Liver (tissue), 8 donors: ENCODE measurements at regions not wholly inside any gene's neighbourhood (a gene's known extent, or its start where the extent isn't known, plus 50 kb on each side); places are given as distances from the start of the nearest gene placed in this dataset.

Source experiments
- DNase-seq: peaks from one replicate; pipeline ENCODE4 v3.0.0-alpha.2; 2017; ENCODE audit warnings: low spot score
- H3K27ac ChIP-seq, 2 donors: one replicate each; pipeline ENCODE4 v1.7.0; 2013; ENCODE audit warnings: inconsistent platforms in 2 of 2, low read length in 2 of 2, control low read depth in 1 of 2, low read depth in 1 of 2, mild to moderate bottlenecking in 1 of 2
- H3K27me3 ChIP-seq, 4 donors: one replicate each; pipeline versions ENCODE4 v1.6.1 to v1.7.0; 2013; ENCODE audit warnings: low read length in 3 of 4, inconsistent platforms in 1 of 4, mild to moderate bottlenecking in 1 of 4, moderate library complexity in 1 of 4; ENCODE audit not compliant: control insufficient read depth in 4 of 4, insufficient read depth in 4 of 4
- H3K36me3 ChIP-seq, 4 donors: one replicate each; pipeline versions ENCODE4 v1.6.1 to v1.7.0; 2013; ENCODE audit warnings: low read length in 3 of 4, mild to moderate bottlenecking in 3 of 4, low read depth in 1 of 4, moderate library complexity in 1 of 4; ENCODE audit not compliant: control insufficient read depth in 4 of 4, insufficient read depth in 3 of 4
- H3K4me1 ChIP-seq, 4 donors: one replicate each; pipeline versions ENCODE4 v1.6.1 to v1.7.0; 2013; ENCODE audit warnings: low read length in 3 of 4, mild to moderate bottlenecking in 3 of 4, moderate library complexity in 1 of 4; ENCODE audit not compliant: control insufficient read depth in 4 of 4, insufficient read depth in 4 of 4
- H3K4me3 ChIP-seq, 3 donors: one replicate each; pipeline versions ENCODE4 v1.6.1 to v1.7.0; 2013; ENCODE audit warnings: low read length in 3 of 3, control low read depth in 1 of 3, low read depth in 1 of 3, mild to moderate bottlenecking in 1 of 3
- H3K9ac ChIP-seq, 2 donors: one replicate each; pipeline ENCODE4 v1.7.0; 2013; ENCODE audit warnings: low read length in 2 of 2, mild to moderate bottlenecking in 2 of 2, moderate library complexity in 2 of 2, control low read depth in 1 of 2, low read depth in 1 of 2
- H3K9me3 ChIP-seq, 4 donors: one replicate each; pipeline versions ENCODE4 v1.6.1 to v1.7.0; 2013; ENCODE audit warnings: low read length in 3 of 4; ENCODE audit not compliant: control insufficient read depth in 4 of 4
- EGR1 ChIP-seq, 2 donors: IDR thresholded peaks; 2 replicates each; pipeline ENCODE4 v1.6.1; 2016 to 2018; ENCODE audit warnings: antibody characterized with exemption in 2 of 2, low read depth in 2 of 2
- FOXA1 ChIP-seq: IDR thresholded peaks from 2 replicates; pipeline ENCODE4 v1.6.1; 2016; ENCODE audit warnings: antibody characterized with exemption
- FOXA2 ChIP-seq: IDR thresholded peaks from 2 replicates; pipeline ENCODE4 v1.6.1; 2016; ENCODE audit warnings: antibody characterized with exemption
- GABPA ChIP-seq, 2 donors: IDR thresholded peaks in 1 of 2; conservative IDR thresholded peaks in 1 of 2; 2 replicates each; pipeline ENCODE4 v1.6.1; 2016; ENCODE audit warnings: antibody characterized with exemption in 2 of 2, mild to moderate bottlenecking in 1 of 2, moderate library complexity in 1 of 2
- HNF4A ChIP-seq, 2 donors: conservative IDR thresholded peaks; 2 replicates each; pipeline ENCODE4 v1.6.1; 2016; ENCODE audit warnings: antibody characterized with exemption in 2 of 2, mild to moderate bottlenecking in 2 of 2
- HNF4G ChIP-seq: IDR thresholded peaks from 2 replicates; pipeline ENCODE4 v1.6.1; 2016; ENCODE audit warnings: antibody characterized with exemption
- JUND ChIP-seq, 2 donors: IDR thresholded peaks; 2 replicates each; pipeline ENCODE4 v1.6.1; 2016; ENCODE audit warnings: antibody characterized with exemption in 2 of 2
- NR2F2 ChIP-seq: IDR thresholded peaks from 2 replicates; pipeline ENCODE4 v1.6.1; 2016; ENCODE audit warnings: antibody characterized with exemption
- RAD21 ChIP-seq, 2 donors: IDR thresholded peaks; 2 replicates each; pipeline ENCODE4 v1.6.1; 2016; ENCODE audit warnings: antibody characterized with exemption in 2 of 2, mild to moderate bottlenecking in 2 of 2
- RXRA ChIP-seq, 2 donors: IDR thresholded peaks; 2 replicates each; pipeline ENCODE4 v1.6.1; 2017 to 2018; ENCODE audit warnings: antibody characterized with exemption in 2 of 2, mild to moderate bottlenecking in 1 of 2
- SP1 ChIP-seq: IDR thresholded peaks from 2 replicates; pipeline ENCODE4 v1.6.1; 2018; ENCODE audit warnings: antibody characterized with exemption, mild to moderate bottlenecking
- TAF1 ChIP-seq: conservative IDR thresholded peaks from 2 replicates; pipeline ENCODE4 v1.6.1; 2016; ENCODE audit warnings: antibody characterized with exemption, mild to moderate bottlenecking
- YY1 ChIP-seq: IDR thresholded peaks from 2 replicates; pipeline ENCODE4 v1.6.1; 2016; ENCODE audit warnings: antibody characterized with exemption, mild to moderate bottlenecking
- WGBS: extraction: QIAGEN DNeasy Blood & Tissue Kit; methylation state at CpG from one replicate; pipeline ENCODE4 v1.1.7; 2013; 5-methylcytosine and 5-hydroxymethylcytosine counted together
- TF ChIP-seq, protein P1 (sequence below): IDR thresholded peaks from 2 replicates; pipeline ENCODE4 v1.6.1; 2016; ENCODE audit warnings: antibody characterized with exemption, mild to moderate bottlenecking
- TF ChIP-seq, protein P2 (sequence below): IDR thresholded peaks from 2 replicates; pipeline ENCODE4 v1.6.1; 2016; ENCODE audit warnings: antibody characterized with exemption
- TF ChIP-seq, protein P3 (sequence below): IDR thresholded peaks from 2 replicates; pipeline ENCODE4 v1.6.1; 2016; ENCODE audit warnings: antibody characterized with exemption
- TF ChIP-seq, protein P4 (sequence below): fragments of 150-350 bp; IDR thresholded peaks from 2 replicates; pipeline ENCODE4 v1.5.1; 2017; ENCODE audit warnings: improper control_type of control experiment, low read depth, low read length; ENCODE audit not compliant: missing input control
- donor health status: healthy.
- donor health status: healthy.
- donor health status: healthy.
- donor health status: healthy.
- donor health status: healthy.

DNA sequence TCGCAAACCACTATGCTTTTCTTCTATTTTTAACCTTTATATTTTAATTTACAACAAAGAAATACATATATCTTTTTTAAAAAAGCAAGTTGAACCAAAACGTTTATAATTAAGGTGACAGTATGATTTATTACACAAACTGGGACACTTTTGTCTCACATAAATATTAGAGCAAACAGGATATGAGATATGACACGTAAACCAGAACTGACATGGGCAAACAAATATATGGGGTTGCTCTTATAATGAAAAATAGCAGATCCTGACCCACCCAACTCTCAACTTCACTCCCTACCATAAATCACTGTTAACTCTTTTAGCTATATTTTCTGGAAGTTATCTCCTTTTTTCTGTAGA, 177.0 kb upstream of the EDNRA start:
- Histone ChIP-seq H3K9me3 (no peaks in the 10 kb centered on the region), H3K36me3 (no peaks in the 10 kb centered on the region), H3K9ac (no peak overlapping the region), H3K27me3 (peaks cover 0 to 3% (median 0%) of the 10 kb centered on the region in 4 donors), H3K4me1 (no peaks in the 10 kb centered on the region), H3K4me3 (no peak overlapping the region), H3K27ac (no peak overlapping the region)
- TF ChIP-seq HNF4G: no peak
- no peak for TF ChIP-seq JUND (IDR thresholded peaks at IDR 0.05)
- no peak for TF ChIP-seq GABPA (IDR thresholded peaks at IDR 0.05 in 1 of 2, conservative IDR thresholded peaks at IDR 0.05 in 1 of 2)
- TF ChIP-seq, protein P1, sequence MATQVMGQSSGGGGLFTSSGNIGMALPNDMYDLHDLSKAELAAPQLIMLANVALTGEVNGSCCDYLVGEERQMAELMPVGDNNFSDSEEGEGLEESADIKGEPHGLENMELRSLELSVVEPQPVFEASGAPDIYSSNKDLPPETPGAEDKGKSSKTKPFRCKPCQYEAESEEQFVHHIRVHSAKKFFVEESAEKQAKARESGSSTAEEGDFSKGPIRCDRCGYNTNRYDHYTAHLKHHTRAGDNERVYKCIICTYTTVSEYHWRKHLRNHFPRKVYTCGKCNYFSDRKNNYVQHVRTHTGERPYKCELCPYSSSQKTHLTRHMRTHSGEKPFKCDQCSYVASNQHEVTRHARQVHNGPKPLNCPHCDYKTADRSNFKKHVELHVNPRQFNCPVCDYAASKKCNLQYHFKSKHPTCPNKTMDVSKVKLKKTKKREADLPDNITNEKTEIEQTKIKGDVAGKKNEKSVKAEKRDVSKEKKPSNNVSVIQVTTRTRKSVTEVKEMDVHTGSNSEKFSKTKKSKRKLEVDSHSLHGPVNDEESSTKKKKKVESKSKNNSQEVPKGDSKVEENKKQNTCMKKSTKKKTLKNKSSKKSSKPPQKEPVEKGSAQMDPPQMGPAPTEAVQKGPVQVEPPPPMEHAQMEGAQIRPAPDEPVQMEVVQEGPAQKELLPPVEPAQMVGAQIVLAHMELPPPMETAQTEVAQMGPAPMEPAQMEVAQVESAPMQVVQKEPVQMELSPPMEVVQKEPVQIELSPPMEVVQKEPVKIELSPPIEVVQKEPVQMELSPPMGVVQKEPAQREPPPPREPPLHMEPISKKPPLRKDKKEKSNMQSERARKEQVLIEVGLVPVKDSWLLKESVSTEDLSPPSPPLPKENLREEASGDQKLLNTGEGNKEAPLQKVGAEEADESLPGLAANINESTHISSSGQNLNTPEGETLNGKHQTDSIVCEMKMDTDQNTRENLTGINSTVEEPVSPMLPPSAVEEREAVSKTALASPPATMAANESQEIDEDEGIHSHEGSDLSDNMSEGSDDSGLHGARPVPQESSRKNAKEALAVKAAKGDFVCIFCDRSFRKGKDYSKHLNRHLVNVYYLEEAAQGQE: no peak
- TF ChIP-seq EGR1 (IDR thresholded peaks at IDR 0.05; ENCODE audit: low read depth in 2 of 2): no peak
- TF ChIP-seq RAD21 (IDR thresholded peaks at IDR 0.05): no peak
- TF ChIP-seq HNF4A (conservative IDR thresholded peaks at IDR 0.05): no peak
- TF ChIP-seq, protein P2, sequence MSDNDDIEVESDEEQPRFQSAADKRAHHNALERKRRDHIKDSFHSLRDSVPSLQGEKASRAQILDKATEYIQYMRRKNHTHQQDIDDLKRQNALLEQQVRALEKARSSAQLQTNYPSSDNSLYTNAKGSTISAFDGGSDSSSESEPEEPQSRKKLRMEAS: no peak
- no peak for TF ChIP-seq RXRA (IDR thresholded peaks at IDR 0.05)
- TF ChIP-seq, protein P3, sequence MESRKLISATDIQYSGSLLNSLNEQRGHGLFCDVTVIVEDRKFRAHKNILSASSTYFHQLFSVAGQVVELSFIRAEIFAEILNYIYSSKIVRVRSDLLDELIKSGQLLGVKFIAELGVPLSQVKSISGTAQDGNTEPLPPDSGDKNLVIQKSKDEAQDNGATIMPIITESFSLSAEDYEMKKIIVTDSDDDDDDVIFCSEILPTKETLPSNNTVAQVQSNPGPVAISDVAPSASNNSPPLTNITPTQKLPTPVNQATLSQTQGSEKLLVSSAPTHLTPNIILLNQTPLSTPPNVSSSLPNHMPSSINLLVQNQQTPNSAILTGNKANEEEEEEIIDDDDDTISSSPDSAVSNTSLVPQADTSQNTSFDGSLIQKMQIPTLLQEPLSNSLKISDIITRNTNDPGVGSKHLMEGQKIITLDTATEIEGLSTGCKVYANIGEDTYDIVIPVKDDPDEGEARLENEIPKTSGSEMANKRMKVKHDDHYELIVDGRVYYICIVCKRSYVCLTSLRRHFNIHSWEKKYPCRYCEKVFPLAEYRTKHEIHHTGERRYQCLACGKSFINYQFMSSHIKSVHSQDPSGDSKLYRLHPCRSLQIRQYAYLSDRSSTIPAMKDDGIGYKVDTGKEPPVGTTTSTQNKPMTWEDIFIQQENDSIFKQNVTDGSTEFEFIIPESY: no peak
- no peak for TF ChIP-seq SP1
- TF ChIP-seq, protein P4, sequence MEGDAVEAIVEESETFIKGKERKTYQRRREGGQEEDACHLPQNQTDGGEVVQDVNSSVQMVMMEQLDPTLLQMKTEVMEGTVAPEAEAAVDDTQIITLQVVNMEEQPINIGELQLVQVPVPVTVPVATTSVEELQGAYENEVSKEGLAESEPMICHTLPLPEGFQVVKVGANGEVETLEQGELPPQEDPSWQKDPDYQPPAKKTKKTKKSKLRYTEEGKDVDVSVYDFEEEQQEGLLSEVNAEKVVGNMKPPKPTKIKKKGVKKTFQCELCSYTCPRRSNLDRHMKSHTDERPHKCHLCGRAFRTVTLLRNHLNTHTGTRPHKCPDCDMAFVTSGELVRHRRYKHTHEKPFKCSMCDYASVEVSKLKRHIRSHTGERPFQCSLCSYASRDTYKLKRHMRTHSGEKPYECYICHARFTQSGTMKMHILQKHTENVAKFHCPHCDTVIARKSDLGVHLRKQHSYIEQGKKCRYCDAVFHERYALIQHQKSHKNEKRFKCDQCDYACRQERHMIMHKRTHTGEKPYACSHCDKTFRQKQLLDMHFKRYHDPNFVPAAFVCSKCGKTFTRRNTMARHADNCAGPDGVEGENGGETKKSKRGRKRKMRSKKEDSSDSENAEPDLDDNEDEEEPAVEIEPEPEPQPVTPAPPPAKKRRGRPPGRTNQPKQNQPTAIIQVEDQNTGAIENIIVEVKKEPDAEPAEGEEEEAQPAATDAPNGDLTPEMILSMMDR: no peak
- TF ChIP-seq NR2F2: no peak
- no peak for TF ChIP-seq TAF1
- DNase-seq: no peak
- WGBS: 43% methylated on average over 3 of the region's 3 CpGs

DNA sequence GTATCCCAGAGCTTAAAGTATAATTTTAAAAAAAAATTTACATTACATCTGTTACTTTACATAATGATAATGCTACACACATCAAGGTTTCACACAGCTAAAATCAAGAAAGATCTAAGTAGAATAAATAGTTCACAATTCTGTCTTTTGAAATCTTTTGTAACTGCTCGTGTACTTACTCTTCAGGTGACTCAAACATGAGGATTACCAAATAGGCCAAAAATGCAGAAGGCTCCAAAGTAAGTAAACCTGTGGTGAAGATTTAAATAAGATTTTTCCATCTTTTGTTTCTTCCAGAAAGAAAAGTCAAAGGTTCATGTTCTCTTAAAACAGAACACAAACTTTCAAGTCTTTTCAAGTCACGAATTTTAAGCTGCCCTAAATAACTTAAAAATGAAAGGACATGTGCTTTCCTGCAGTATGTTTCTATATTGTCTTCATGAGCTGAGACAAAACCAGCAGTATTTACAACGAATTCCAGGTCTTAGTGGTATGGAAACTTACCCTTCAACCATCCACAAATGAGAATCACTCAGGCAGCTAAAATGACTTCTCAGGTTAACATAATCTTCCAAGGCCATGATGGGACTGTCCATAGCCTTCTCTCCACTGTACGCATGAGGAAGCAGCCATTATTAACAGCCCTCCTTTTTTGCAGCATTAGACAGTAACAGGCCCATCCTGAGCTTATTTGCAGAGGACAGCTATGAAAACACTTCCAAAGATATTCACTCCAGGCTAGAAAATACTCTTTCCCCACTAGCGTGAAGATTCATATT, 172.8 kb upstream of the EDNRA start:
- Histone ChIP-seq H3K9ac (no peak overlapping the region), H3K4me3 (no peak overlapping the region), H3K9me3 (no peaks in the 10 kb centered on the region), H3K4me1 (no peaks in the 10 kb centered on the region), H3K27me3 (peaks cover 0 to 3% (median 0%) of the 10 kb centered on the region in 4 donors), H3K36me3 (no peaks in the 10 kb centered on the region), H3K27ac (no peak overlapping the region)
- TF ChIP-seq FOXA1 (no peak), HNF4G (no peak), GABPA (IDR thresholded peaks at IDR 0.05 in 1 of 2, conservative IDR thresholded peaks at IDR 0.05 in 1 of 2) (no peak), FOXA2 (no peak), YY1 (no peak)
- TF ChIP-seq, protein P1: no peak
- DNase-seq: no peak
- 67% methylated on average over 5 of the region's 5 CpGs for WGBS
